ENCODE measurements at regions not wholly inside any gene's neighbourhood (a gene's known extent, or its start where the extent isn't known, plus 50 kb on each side); places are given as distances from the start of the nearest gene placed in this dataset.
A peak's percentile ranks its signal among the peaks of the same experiment; 100 is the strongest.
"Not testable (repeated sequence)": the region's sequence is repeated elsewhere in the genome, so short reads cannot be mapped to it uniquely, and the experiment has no call there.

DNA sequence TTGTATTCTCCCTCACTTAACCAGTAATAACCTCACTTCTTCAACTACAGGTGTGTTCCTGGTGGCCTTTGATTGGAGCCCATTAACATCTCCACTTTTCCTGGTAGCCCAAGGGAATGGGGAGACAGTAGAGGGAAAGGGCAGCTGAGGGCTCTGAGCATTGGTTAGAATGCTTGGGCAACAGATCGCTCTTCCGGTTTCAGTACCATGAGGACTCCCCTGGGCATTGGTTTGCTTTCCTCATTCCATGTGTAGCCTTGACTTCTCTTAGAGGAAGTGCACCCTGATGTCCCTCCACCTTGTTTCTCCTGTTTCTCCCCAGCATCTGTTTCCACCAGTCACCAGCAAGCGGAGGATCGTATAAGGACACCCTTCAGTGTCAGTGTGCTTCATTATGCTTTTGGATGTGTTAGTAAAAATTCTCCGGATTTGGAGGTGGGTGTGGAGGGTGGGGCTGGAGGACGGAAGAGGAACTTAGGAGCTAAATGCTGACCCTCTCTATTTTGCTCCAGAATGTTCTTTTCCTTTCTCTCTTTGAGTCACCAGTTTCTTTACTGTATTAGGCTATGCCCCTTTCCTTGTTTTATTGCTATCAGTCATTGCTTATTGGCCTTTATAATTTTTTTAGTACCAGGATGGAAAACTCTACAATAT, 50.6 kb upstream of the ZNG1B start:
- DNase-seq, result not testable (repeated sequence)

DNA sequence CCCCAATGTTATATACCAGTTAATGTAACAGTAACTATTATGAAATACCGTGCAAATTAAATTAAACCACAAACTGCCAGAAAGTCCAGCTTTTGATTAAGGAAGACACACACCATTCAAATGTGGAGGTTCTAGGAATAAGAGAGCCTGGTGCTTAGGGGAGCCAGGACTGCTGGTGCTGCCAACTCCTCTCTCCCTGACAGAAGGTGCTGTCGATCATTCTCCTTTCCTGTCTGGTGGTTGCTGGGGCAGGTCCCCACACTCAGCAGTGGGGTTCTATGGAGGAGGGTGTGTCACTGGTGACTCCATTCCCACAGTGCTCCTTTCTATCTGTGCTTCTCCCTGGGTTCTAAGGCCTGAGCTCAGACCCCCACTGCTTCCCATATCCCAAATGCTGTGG, 57.9 kb upstream of the ZNG1B start:
- DNase-seq, result not testable (repeated sequence)

DNA sequence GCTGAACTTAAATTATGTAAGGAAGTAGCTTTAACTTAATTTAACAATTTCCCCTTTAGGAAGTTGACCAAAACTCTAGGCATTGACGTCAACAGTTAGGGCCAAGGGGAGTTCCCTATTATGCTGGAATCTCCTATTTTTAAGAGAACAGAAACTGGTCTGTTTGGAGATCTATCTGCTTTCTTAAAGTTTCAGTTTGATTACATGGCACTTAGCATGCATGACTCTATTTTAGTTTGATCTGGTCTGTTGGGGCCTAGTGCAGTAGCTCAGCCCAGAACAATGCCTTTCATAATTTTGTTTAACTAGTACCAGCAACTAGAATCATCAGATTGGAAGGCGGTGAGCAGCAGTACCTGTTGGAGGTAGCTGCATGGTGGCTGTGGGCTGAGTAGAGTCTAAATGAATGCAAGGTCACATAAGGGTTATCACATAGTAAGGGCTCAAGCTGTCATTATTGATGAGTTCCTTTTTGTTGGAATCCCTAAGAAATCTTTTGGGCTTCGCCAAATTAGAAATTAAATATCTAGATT, 60.5 kb upstream of the ZNG1B start:
- no peak for DNase-seq

DNA sequence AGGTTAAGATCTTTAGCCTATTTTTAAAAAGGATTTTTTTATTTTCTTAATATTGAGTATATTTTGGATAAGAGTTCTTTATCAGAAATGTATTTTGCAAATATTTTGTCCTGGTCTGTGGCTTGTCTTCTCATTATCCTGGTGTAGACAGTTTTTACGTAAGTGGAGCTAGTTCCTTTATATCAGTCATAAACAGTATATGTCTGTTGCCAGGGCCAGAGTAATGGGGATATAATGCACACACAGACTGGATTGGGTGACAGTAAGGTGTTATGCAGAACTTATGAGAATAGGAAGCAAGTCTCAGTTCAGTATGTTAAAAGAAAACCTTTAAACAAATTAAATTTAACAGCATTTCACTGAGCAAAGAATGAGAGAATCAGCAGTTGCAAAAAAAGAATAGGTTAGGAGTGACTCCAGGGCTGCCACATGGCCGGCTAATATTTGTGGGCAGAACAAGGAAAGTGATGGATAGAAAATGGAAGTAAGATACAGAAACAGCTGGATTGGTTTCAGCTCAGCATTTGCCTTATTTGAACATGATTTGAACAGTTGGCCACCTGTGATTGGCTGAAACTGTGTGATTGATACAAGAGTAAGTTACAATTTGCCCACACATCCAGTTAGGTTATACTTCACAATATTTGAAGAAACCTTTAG, 61.1 kb upstream of the ZNG1B start:
- no peak for DNase-seq

DNA sequence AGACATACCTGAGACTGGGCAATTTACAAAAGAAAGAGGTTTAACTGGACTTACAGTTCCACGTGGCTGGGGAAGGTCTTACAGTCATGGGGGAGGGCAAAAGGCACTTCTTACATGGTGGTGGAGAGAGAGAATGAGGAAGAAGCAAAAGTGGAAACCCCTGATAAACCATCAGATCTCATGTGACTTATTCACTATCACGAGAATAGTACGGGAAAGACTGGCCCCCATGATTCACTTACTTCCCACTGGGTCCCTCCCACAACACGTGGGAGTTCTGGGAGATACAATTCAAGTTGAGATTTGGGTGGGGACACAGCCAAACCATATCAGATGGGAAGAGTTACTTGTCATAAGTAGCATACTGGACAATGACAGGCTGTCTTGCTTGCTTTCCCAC, 62.6 kb upstream of the ZNG1B start:
- not testable (repeated sequence) for DNase-seq

DNA sequence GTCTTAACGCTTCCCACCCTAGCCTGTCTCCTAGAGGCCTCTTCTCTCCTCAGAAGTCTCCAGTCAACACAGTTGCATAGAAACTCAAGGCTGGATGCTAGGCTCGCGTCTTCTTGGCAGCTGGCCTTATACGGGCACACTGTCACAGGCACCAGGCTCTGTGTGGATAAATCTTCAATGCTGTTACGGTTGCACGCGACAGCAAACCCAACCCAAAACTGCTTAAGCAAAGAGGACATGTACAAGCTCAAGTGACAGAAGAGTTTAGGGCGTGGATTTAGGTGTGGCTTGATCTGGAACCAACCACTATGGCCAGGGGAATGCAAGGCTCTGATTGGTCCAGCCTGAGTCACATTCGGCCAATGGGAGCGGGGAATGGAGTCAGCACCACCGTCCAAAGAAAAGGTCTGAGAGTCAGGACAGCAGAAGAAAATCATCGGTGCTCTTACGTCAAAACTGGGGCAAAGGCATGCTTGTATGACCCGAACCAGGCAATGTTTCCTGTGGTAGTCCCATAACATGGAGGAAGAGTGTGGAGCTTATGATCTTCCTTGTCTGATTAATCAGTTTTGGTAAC, 65.1 kb upstream of the ZNG1B start:
- not testable (repeated sequence) for DNase-seq

DNA sequence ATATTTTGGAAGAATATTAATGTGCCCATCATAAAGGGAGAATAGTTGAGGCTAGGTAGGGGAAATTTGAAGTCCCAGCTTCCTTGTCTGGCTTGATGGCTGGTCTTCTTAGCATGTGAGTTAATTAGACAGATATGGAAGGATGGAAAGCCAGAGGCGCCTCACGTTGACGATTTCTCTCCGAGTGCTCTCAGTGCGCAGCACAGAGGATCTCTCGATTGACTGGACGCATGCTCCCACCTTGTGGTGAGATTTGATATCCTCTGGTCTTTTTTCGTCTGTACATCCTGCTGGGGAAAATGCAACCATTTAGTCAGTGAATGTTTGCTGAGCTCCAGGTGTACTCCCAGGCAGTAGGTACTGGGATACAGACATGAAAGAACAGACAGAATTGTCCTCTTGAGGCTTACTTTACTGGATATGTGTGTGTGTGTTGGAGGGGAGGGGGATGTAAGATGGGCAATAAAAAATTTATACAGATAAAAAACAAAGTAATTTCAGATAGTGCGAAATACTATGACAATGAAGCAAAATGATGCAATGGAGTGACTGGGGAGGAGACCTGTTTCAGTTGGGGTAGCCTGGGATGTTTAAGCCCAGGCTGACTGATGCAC, 66.9 kb upstream of the ZNG1B start:
- peak; percentile 81 for DNase-seq

DNA sequence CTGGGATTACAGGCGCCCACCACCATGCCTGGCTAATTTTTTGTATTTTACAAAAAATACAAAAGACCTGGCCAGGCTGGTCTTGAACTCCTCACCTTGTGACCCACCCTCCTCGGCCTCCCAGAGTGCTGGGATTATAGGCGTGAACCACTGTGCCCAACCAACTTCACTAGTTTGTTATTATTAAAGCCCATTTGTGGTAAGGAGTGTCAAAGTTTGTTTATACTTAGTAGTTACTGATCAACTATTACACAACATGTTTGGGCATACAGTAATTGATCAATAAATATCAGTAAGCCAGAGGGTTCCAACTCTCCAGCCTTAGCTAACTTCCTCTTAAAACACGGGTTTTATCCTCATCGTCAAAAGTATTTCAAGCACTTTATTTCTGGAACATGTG, 67.5 kb upstream of the ZNG1B start:
- no peak for DNase-seq

DNA sequence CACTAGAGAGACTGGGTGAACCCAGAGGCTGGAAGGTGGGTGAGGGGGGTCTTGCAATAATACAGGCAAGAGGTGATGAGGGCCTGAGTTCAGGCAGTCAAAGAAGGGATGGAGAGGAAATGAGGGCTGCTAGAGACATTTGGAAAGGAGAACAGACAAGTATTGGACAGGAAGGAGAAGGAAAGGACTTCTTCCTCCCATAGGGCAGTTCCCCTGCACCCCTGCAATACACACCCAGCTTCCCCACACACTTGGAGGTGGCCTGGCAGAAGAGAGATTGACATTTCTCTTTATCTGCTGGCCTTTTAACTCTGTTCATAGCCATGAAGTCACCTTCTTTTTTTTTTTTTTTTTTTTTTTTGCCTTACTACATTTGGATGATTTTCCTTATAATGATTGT, 68.9 kb upstream of the ZNG1B start:
- not testable (repeated sequence) for DNase-seq

DNA sequence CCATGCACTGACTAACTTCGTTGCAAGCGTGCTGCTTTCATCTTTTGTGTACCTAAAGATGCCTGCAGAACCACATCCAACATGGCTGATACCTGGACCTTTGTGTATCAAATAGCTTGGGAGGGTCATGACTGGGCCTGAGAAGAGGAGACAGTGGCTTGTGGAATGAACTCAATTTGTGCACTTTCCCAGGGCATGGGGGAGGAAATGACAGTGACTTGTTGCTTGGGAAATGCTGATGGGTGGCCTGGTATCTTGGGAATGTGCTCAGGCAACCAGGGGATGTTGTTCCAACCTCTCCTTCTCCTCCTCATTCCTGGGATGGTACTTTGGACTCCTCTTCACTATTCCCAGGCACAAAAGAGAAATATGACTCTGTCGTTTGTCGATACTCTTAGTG, 70.7 kb upstream of the ZNG1B start:
- peak; percentile 71 for DNase-seq

DNA sequence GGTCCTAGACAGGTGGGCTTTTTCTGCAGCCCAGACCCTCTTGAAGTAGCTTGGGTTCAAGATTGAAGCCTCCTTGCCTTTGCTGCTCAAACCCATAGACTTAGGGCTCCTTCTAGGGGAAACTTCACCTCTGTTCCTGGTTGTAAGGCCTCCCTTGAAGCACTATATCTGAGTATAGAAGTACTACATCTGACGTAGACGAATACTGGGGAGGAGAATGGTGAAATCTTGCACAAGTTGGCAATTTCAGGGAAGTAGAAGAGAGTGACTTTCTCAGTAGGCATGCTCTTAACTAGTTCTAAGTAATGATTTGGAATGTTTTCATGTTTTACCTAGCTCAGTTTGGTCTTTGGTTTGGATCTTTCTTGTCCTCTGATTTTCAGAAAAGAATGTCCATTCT, 71.7 kb upstream of the ZNG1B start:
- not testable (repeated sequence) for DNase-seq

DNA sequence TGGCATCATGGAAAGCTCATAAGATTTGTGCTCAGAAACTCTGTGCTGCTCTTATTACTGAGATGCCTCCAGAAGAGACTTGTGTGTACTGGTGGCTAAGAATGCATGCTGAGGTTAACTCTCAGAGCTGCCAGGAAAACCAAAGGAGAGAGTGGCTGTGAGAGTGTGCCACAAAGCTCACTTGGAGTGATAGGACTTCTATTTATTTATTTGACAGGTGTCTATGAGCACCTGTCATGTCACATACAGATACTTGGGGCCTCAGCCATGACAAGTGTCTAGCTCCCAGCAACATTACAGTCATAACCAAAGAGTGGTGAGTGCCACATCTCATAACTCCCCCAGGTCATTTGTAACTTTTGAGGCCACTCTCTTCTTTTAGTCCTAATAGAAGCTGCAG, 72.2 kb upstream of the ZNG1B start:
- DNase-seq, result not testable (repeated sequence)

DNA sequence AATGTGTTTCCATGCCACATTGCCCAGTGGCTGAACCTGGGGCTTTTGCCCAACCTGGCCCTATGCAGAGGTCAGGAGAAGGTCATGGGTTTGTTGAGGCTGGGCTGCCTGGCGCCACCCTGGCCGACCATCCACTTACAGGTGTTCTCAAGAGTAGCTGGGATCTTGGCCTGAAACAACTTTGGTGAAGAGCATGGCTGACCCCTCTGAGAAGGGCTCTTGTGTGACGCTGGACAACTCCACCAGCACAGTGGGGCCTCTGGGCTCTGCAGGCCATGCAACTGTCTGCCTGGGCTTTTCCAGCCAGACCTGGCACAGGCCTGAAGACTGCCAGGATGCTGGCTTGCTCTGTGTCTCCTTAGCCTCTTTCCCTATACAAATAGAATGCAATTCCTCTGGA, 76.4 kb upstream of the ZNG1B start:
- DNase-seq, result no peak

DNA sequence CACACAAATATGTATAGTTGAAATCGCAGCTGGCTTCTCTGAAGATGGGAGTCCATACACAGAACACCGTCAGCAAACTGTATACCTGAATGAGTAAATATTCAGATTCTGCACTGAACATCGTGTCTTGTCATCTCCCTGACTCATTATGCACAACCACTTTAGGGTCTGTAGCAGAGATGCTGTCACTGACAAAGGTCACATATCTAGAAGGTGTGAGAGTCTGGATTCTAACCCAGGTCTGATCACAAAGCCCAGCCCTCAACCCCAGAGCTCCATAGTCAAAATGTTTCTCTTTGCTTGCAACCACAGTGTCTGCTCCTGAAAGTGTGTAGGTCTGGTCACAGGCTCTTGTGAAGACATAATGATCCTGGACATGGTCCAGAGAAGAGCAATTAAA, 78.3 kb upstream of the PAX8 start:
- no peak for DNase-seq

DNA sequence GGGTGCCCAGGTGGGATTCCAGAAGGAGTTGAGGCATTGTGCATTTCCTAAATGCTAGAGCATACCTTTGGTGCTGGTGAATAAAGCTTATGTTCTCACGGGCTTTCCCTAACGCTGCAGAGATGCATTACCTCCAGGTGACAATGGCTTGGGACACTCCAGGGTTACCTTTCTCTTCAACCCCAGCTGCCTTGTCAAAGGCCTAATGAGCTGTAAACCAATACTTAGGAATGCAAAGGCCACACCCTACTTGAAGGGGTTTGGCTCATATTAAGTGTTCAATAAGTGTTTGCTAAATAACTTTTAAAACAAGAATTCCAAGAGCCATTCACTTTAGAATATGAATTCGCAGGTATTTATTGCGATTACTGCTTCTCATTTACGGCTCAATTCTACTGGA, 77.6 kb upstream of the PAX8 start:
- not testable (repeated sequence) for DNase-seq

DNA sequence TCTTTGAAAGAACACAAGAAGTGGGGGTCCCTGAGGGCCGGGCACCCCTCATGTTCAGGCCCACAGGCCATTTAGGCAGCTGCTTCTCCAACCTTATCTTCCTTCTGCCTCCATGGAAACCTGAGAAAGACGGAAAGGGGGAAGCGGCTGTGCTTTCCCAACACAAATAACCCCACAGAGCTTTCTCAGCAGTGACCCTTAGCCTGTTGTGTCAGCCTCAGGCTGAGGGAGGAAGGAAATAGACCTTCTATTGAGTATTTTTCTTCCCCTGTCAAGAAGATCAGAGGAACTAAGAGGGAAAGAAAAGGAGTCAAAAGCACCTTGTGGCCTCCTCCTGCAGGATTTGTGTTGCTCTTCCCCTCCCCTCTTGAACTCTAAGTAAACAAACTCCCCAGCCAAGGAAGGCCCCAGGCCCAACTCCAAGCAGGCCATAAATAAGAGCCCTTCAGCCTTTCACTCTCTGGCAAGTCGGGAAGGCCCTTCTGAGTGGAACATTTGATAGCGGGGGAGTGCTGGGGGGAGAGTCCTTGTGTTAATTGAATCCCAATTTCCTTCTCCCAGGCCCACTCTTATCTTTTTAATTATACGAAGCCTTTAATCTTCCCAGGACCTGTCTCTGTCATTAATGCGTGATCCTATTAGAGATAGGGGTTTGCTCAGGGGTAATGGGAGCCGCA, 76.8 kb upstream of the PAX8 start:
- not testable (repeated sequence) for DNase-seq

DNA sequence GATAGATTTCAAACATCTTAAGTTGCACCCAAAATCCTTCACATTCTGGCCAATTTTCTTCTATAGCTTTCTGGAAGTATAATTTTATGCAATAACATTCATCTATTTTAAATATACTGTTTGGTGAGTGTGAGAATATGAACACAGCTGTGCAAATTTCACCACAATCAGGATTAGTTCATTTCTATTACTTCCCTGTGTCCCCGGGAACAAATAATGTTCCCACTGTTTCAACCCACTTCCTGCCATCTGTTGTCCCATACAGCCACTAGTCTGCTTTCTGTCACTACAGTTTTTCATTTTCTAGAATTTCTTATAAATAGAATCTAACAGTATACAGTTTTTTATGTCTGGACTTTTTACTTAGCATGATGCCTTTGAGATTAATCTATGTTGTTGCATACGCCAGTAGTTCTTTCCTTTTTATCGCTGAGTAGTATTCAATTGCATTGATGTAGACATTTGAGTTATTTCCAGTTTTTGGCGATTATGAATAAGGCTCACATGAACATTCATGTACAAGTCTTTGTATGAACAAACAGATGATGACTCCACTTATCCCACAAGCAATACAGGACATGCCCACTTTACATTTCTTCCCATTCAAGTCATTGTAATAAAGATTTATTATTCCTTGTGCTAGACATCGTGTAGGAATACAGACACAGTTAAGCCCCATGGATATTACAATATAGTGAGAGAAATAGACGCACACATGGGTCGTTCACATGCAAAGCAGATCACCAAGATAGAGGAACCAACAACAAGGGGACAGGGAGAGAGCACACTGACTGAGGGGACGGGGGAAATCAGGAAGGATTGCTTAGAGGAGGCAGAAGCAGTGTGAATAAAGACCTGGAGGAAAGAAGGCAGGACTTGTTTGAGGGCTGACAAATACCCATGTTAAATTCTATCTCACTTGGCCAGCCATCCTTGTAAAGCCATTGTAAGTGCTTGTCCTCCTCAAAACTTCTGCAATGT, 72.9 kb upstream of the PAX8 start:
- DNase-seq, result no peak

DNA sequence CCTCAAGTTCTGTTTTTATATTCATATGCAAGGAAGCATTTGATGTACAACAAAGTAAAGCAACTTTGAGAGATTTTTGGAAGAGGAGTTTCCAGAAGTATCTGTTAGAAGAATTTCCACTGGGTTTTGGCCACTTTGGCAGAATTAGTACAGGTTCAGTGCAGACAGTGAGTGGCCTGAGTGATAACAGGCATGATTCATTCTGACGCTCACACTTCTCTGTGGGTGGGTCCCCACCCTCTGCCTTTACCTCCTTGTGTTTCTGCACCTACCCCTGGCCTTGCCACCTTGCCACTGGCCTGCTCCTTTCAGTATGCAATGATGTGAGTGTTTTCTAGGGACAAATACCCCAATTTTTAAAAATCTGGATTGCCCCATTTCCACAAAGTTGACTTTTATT, 65.1 kb upstream of the PAX8 start:
- not testable (repeated sequence) for DNase-seq

DNA sequence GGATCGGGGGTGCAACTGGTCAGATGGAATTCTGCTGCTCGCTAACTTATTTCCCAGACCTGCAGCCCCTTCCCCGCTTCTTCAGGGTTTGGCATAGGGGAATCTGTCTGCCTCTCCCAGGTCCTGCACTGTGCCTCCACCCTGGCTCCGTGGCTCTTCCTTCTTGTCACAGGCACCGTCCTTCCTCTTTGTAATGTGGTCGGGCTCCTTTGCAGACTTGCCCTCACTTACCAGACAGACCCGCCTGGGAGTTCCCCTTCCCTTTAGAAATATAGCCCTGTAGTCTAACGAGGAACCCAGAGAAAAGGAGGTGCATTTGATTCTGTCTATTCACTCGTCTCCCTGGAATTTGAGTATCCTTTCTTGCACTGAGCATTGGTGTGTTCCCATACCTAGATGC, 63.9 kb upstream of the PAX8 start:
- no peak for DNase-seq

DNA sequence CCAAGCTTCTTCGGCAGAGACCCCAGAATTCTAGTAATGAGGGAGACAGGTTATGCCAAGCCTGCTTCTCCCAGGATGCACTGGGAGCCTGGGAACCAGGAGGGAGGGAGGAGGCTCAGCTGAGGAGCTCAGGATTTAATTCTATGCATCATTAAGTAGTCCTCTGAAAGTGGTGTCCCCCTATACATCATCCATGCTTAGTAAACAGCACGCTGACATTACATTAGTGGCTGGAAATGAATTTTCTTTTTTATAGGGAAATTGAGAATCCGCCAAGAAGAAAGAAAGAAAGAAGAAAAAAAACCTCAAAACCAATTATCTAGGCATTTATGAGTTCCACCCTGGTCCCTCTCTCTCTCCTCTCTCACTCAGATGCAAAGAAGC, 63.1 kb upstream of the PAX8 start:
- DNase-seq, result not testable (repeated sequence)

DNA sequence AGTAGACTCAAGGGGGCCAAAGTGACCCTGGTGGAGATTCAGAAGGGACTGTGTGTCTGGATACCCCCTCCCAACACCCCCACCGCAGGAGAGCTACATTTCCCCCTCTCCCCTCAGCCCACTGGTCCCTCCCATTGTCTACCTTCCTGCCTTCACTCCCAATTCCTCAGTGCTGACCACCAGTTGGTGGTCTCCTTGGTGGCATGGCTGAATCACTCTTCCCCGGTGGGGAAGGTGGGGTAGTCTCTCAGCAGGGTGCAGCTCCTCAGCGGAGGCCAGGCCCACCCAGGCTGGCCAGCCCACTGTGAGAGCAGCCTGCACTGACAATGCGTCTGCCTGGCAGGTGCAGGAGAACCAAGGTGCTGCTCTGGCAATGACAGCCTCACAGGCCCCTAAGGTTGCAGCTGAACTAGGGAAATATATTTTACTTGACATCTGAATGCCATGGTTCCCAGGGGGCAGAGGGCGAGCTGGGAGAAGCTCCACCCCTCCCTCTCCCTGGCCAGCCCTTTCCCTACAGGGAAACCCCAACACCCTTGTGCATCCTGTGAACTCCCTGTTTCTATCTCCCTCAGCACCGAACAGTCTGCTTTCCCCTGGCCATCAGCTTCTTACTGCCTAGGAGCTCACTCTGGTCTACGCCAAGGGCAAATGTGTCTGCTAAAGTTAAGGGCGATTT, 62.6 kb upstream of the PAX8 start:
- DNase-seq, result no peak
